GM23338 (cell line): ENCODE measurements at regions not wholly inside any gene's neighbourhood (a gene's known extent, or its start where the extent isn't known, plus 50 kb on each side); places are given as distances from the start of the nearest gene placed in this dataset.

ENCODE experiments used
- ATAC-seq: fragments of 200-7000 bp; cut with Tn5 transposase; 3 replicates; pipeline ENCODE4 v1.9.1; 2020
- DNase-seq: peaks from one replicate; pipeline ENCODE4 v3.0.0-alpha.2; 2015; ENCODE audit warnings: low spot score
- H2AFZ ChIP-seq: fragments of 200-600 bp; sonication (generic); 2 replicates; pipeline ENCODE4 v1.8.0; 2016; ENCODE audit warnings: antibody characterized with exemption, mild to moderate bottlenecking, moderate library complexity
- H3F3A ChIP-seq: fragments of 200-600 bp; sonication (generic); replicated peaks from 2 replicates; pipeline ENCODE4 v1.8.0; 2017; ENCODE audit warnings: antibody characterized with exemption, mixed run types, low read depth
- H3K27ac ChIP-seq: fragments of 200-600 bp; sonication (generic); 2 replicates; pipeline ENCODE4 v1.6.1; 2016; ENCODE audit warnings: low read depth
- H3K27me3 ChIP-seq: fragments of 200-600 bp; sonication (generic); 2 replicates; pipeline ENCODE4 v1.8.0; 2016; ENCODE audit warnings: mild to moderate bottlenecking, mixed run types, moderate library complexity; ENCODE audit not compliant: insufficient read depth
- H3K36me3 ChIP-seq: fragments of 200-600 bp; sonication (generic); 2 replicates; pipeline ENCODE4 v1.8.0; 2016; ENCODE audit warnings: mild to moderate bottlenecking; ENCODE audit not compliant: insufficient read depth
- H3K4me1 ChIP-seq: fragments of 200-600 bp; sonication (generic); 2 replicates; pipeline ENCODE4 v1.8.0; 2016; ENCODE audit warnings: mild to moderate bottlenecking, moderate library complexity; ENCODE audit not compliant: insufficient read depth
- H3K4me2 ChIP-seq: fragments of 200-600 bp; sonication (generic); 2 replicates; pipeline ENCODE4 v1.7.1; 2017; ENCODE audit warnings: mixed run types
- H3K4me3 ChIP-seq: fragments of 200-600 bp; sonication (generic); 2 replicates; pipeline ENCODE4 v1.6.1; 2016; ENCODE audit warnings: mixed run types
- H3K79me2 ChIP-seq: fragments of 200-600 bp; sonication (generic); replicated peaks from 2 replicates; pipeline ENCODE4 v1.8.0; 2017; ENCODE audit warnings: mild to moderate bottlenecking; ENCODE audit not compliant: insufficient read depth
- H3K9me2 ChIP-seq: fragments of 200-600 bp; sonication (generic); 2 replicates; pipeline ENCODE4 v1.8.0; 2017; ENCODE audit not compliant: insufficient read depth
- H4K20me1 ChIP-seq: fragments of 200-600 bp; sonication (generic); replicated peaks from 2 replicates; pipeline ENCODE4 v1.8.0; 2017; ENCODE audit warnings: mild to moderate bottlenecking; ENCODE audit not compliant: insufficient read depth
- H3K27ac Mint-ChIP-seq: 2 replicates; pipeline ENCODE4 v1.8.0; 2020; ENCODE audit warnings: inconsistent platforms, mild to moderate bottlenecking, moderate library complexity, mixed read lengths
- H3K27me3 Mint-ChIP-seq: 3 replicates; pipeline ENCODE4 v1.8.0; 2022; ENCODE audit warnings: low read depth, mild to moderate bottlenecking, moderate library complexity, mixed read lengths, inconsistent platforms; ENCODE audit not compliant: insufficient read depth, poor library complexity
- H3K36me3 Mint-ChIP-seq: 3 replicates; pipeline ENCODE4 v1.8.0; 2021; ENCODE audit warnings: low read depth, mild to moderate bottlenecking, inconsistent platforms, moderate library complexity, mixed read lengths
- H3K4me1 Mint-ChIP-seq: 3 replicates; pipeline ENCODE4 v1.8.0; 2020; ENCODE audit warnings: mild to moderate bottlenecking, inconsistent platforms, mixed read lengths
- H3K4me3 Mint-ChIP-seq: 3 replicates; pipeline ENCODE4 v1.8.0; 2021; ENCODE audit warnings: moderate library complexity, mild to moderate bottlenecking, inconsistent platforms, mixed read lengths
- H3K9me3 Mint-ChIP-seq: 3 replicates; pipeline ENCODE4 v1.8.0; 2020; ENCODE audit warnings: moderate library complexity, mild to moderate bottlenecking, inconsistent platforms, mixed read lengths
- CREB1 ChIP-seq: fragments of 250-450 bp; sonication (Bioruptor Pico); IDR thresholded peaks from 2 replicates; pipeline ENCODE4 v1.5.0; 2020; ENCODE audit warnings: low read depth, mild to moderate bottlenecking, moderate library complexity
- EZH2 ChIP-seq: fragments of 200-600 bp; sonication (generic); IDR thresholded peaks from one replicate; pipeline ENCODE4 v1.8.0; 2017; ENCODE audit warnings: antibody characterized with exemption, mild to moderate bottlenecking, low read depth; ENCODE audit not compliant: unreplicated experiment
- EZH2phosphoT487 ChIP-seq: fragments of 200-600 bp; sonication (generic); IDR thresholded peaks from one replicate; pipeline ENCODE4 v1.8.1; 2018; ENCODE audit warnings: antibody characterized with exemption; ENCODE audit not compliant: unreplicated experiment
- JUNB ChIP-seq: IDR thresholded peaks from one replicate; pipeline ENCODE4 v1.6.1; 2016; ENCODE audit warnings: antibody characterized with exemption; ENCODE audit not compliant: unreplicated experiment
- NANOG ChIP-seq: IDR thresholded peaks from 2 replicates; pipeline ENCODE4 v1.6.1; 2016; ENCODE audit warnings: antibody characterized with exemption, borderline replicate concordance
- POLR2AphosphoS5 ChIP-seq: IDR thresholded peaks from 2 replicates; pipeline ENCODE4 v1.6.1; 2016; ENCODE audit warnings: antibody characterized with exemption, low read depth
- STAT1 ChIP-seq: IDR thresholded peaks from one replicate; pipeline ENCODE4 v1.6.1; 2016; ENCODE audit warnings: antibody characterized with exemption; ENCODE audit not compliant: unreplicated experiment
- ZNF114 ChIP-seq: fragments of 250-450 bp; sonication (Bioruptor Pico); IDR thresholded peaks from 2 replicates; pipeline ENCODE4 v1.5.0; 2020; ENCODE audit warnings: mild to moderate bottlenecking, moderate library complexity
- ZNF331 ChIP-seq: fragments of 250-450 bp; sonication (Bioruptor Pico); IDR thresholded peaks from 2 replicates; pipeline ENCODE4 v1.5.0; 2020; ENCODE audit warnings: low read depth, mild to moderate bottlenecking, moderate library complexity
- TF ChIP-seq, protein P1 (sequence below): IDR thresholded peaks from one replicate; pipeline ENCODE4 v1.6.1; 2018; ENCODE audit warnings: antibody characterized with exemption; ENCODE audit not compliant: unreplicated experiment
- TF ChIP-seq, protein P2 (sequence below): IDR thresholded peaks from 2 replicates; pipeline ENCODE4 v1.6.1; 2016; ENCODE audit warnings: antibody characterized with exemption
- TF ChIP-seq, protein P3 (sequence below), 2 experiments: fragments of 200-600 bp in 1 of 2; sonication (generic) in 1 of 2; conservative IDR thresholded peaks; 2 replicates each; pipeline versions ENCODE4 v1.5.1 to v1.6.1; 2016 to 2017; ENCODE audit warnings: antibody characterized with exemption in 2 of 2, low read depth in 2 of 2, mild to moderate bottlenecking in 2 of 2, moderate library complexity in 1 of 2
- TF ChIP-seq, protein P4 (sequence below): fragments of 250-450 bp; sonication (Bioruptor Pico); IDR thresholded peaks from 2 replicates; pipeline ENCODE4 v1.5.0; 2020; ENCODE audit warnings: mild to moderate bottlenecking, moderate library complexity

DNA sequence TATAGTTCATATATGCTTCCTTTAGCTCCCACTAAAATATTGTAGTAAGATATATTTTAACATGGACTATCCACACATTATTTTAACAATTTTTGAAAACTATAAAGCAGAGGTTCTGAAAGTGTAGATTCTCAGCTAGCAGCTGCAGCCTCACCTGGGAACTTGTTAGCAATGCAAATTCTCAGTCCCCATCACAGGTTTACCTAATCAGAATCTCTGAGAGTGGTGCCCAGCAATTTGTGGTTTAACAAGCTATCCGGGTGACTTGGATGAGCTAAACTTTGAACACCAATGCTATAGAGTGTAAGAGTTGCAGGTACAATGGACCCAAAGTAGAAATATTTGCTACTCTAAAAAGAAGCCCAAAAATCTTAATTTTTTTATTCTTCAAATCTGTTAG is 99.8 kb upstream of the MDFIC start:
- H3K4me2 ChIP-seq: peak overlapping the region; percentile 10
- Mint-ChIP-seq H3K4me3 (0 out of 3 replicates have a peak overlapping the region, but pooled peaks have one; percentile 33), H3K36me3 (peaks cover 17% of the 10 kb centered on the region; the same call in 2 of the 3 replicates), H3K27me3 (peaks cover 3% of the 10 kb centered on the region), H3K27ac (peak overlapping the region; percentile 89), H3K9me3 (peaks cover 11% of the 10 kb centered on the region; the same call in 2 of the 3 replicates), H3K4me1 (peaks cover 52% of the 10 kb centered on the region)
- H3K27ac ChIP-seq: peak overlapping the region; percentile 35; the same call in 1 of the 2 replicates
- H3K4me3 ChIP-seq: no peak overlapping the region
- no peaks in the 10 kb centered on the region for H3K9me2 ChIP-seq
- H4K20me1 ChIP-seq: no peaks in the 10 kb centered on the region
- H3K79me2 ChIP-seq: no peaks in the 10 kb centered on the region
- peak; percentile 48 for ATAC-seq
- H3F3A ChIP-seq: no peaks in the 10 kb centered on the region
- TF ChIP-seq ZNF114 (CRISPR knock-in tag) (no peak), EZH2 (no peak), CREB1 (CRISPR knock-in tag) (no peak), EZH2phosphoT487 (no peak), POLR2AphosphoS5 (no peak), ZNF331 (CRISPR knock-in tag) (no peak), NANOG (no peak), JUNB (no peak), STAT1 (no peak)
- TF ChIP-seq, protein P1, sequence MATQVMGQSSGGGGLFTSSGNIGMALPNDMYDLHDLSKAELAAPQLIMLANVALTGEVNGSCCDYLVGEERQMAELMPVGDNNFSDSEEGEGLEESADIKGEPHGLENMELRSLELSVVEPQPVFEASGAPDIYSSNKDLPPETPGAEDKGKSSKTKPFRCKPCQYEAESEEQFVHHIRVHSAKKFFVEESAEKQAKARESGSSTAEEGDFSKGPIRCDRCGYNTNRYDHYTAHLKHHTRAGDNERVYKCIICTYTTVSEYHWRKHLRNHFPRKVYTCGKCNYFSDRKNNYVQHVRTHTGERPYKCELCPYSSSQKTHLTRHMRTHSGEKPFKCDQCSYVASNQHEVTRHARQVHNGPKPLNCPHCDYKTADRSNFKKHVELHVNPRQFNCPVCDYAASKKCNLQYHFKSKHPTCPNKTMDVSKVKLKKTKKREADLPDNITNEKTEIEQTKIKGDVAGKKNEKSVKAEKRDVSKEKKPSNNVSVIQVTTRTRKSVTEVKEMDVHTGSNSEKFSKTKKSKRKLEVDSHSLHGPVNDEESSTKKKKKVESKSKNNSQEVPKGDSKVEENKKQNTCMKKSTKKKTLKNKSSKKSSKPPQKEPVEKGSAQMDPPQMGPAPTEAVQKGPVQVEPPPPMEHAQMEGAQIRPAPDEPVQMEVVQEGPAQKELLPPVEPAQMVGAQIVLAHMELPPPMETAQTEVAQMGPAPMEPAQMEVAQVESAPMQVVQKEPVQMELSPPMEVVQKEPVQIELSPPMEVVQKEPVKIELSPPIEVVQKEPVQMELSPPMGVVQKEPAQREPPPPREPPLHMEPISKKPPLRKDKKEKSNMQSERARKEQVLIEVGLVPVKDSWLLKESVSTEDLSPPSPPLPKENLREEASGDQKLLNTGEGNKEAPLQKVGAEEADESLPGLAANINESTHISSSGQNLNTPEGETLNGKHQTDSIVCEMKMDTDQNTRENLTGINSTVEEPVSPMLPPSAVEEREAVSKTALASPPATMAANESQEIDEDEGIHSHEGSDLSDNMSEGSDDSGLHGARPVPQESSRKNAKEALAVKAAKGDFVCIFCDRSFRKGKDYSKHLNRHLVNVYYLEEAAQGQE: no peak
- TF ChIP-seq, protein P2, sequence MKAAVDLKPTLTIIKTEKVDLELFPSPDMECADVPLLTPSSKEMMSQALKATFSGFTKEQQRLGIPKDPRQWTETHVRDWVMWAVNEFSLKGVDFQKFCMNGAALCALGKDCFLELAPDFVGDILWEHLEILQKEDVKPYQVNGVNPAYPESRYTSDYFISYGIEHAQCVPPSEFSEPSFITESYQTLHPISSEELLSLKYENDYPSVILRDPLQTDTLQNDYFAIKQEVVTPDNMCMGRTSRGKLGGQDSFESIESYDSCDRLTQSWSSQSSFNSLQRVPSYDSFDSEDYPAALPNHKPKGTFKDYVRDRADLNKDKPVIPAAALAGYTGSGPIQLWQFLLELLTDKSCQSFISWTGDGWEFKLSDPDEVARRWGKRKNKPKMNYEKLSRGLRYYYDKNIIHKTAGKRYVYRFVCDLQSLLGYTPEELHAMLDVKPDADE: no peak
- TF ChIP-seq, protein P3, sequence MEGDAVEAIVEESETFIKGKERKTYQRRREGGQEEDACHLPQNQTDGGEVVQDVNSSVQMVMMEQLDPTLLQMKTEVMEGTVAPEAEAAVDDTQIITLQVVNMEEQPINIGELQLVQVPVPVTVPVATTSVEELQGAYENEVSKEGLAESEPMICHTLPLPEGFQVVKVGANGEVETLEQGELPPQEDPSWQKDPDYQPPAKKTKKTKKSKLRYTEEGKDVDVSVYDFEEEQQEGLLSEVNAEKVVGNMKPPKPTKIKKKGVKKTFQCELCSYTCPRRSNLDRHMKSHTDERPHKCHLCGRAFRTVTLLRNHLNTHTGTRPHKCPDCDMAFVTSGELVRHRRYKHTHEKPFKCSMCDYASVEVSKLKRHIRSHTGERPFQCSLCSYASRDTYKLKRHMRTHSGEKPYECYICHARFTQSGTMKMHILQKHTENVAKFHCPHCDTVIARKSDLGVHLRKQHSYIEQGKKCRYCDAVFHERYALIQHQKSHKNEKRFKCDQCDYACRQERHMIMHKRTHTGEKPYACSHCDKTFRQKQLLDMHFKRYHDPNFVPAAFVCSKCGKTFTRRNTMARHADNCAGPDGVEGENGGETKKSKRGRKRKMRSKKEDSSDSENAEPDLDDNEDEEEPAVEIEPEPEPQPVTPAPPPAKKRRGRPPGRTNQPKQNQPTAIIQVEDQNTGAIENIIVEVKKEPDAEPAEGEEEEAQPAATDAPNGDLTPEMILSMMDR (conservative IDR thresholded peaks at IDR 0.05; ENCODE audit: low read depth in 2 of 2): no peak
- TF ChIP-seq, protein P4, sequence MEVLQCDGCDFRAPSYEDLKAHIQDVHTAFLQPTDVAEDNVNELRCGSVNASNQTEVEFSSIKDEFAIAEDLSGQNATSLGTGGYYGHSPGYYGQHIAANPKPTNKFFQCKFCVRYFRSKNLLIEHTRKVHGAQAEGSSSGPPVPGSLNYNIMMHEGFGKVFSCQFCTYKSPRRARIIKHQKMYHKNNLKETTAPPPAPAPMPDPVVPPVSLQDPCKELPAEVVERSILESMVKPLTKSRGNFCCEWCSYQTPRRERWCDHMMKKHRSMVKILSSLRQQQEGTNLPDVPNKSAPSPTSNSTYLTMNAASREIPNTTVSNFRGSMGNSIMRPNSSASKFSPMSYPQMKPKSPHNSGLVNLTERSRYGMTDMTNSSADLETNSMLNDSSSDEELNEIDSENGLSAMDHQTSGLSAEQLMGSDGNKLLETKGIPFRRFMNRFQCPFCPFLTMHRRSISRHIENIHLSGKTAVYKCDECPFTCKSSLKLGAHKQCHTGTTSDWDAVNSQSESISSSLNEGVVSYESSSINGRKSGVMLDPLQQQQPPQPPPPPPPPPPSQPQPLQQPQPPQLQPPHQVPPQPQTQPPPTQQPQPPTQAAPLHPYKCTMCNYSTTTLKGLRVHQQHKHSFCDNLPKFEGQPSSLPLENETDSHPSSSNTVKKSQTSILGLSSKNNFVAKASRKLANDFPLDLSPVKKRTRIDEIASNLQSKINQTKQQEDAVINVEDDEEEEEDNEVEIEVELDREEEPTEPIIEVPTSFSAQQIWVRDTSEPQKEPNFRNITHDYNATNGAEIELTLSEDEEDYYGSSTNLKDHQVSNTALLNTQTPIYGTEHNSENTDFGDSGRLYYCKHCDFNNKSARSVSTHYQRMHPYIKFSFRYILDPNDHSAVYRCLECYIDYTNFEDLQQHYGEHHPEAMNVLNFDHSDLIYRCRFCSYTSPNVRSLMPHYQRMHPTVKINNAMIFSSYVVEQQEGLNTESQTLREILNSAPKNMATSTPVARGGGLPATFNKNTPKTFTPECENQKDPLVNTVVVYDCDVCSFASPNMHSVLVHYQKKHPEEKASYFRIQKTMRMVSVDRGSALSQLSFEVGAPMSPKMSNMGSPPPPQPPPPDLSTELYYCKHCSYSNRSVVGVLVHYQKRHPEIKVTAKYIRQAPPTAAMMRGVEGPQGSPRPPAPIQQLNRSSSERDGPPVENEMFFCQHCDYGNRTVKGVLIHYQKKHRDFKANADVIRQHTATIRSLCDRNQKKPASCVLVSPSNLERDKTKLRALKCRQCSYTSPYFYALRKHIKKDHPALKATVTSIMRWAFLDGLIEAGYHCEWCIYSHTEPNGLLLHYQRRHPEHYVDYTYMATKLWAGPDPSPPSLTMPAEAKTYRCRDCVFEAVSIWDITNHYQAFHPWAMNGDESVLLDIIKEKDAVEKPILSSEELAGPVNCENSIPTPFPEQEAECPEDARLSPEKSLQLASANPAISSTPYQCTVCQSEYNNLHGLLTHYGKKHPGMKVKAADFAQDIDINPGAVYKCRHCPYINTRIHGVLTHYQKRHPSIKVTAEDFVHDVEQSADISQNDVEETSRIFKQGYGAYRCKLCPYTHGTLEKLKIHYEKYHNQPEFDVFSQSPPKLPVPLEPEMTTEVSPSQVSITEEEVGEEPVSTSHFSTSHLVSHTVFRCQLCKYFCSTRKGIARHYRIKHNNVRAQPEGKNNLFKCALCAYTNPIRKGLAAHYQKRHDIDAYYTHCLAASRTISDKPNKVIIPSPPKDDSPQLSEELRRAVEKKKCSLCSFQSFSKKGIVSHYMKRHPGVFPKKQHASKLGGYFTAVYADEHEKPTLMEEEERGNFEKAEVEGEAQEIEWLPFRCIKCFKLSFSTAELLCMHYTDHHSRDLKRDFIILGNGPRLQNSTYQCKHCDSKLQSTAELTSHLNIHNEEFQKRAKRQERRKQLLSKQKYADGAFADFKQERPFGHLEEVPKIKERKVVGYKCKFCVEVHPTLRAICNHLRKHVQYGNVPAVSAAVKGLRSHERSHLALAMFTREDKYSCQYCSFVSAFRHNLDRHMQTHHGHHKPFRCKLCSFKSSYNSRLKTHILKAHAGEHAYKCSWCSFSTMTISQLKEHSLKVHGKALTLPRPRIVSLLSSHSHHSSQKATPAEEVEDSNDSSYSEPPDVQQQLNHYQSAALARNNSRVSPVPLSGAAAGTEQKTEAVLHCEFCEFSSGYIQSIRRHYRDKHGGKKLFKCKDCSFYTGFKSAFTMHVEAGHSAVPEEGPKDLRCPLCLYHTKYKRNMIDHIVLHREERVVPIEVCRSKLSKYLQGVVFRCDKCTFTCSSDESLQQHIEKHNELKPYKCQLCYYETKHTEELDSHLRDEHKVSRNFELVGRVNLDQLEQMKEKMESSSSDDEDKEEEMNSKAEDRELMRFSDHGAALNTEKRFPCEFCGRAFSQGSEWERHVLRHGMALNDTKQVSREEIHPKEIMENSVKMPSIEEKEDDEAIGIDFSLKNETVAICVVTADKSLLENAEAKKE (CRISPR knock-in tag): no peak
- peak; percentile 62 for DNase-seq
- no peaks in the 10 kb centered on the region for H3K36me3 ChIP-seq
- H3K27me3 ChIP-seq: no peaks in the 10 kb centered on the region
- no peak overlapping the region for H2AFZ ChIP-seq
- H3K4me1 ChIP-seq: peaks cover 34% of the 10 kb centered on the region
